Endothelial cell of umbilical vein (primary cell): ENCODE measurements at regions not wholly inside any gene's neighbourhood (a gene's known extent, or its start where the extent isn't known, plus 50 kb on each side); places are given as distances from the start of the nearest gene placed in this dataset.
A peak's percentile ranks its signal among the peaks of the same experiment; 100 is the strongest.

ENCODE experiments used
- BruUV-seq: library from RNA; stranded (reverse); fragments of 400-500 nt; replicated peaks from 2 replicates; lab custom pipeline; 2021; lab: Mats Ljungman, UMichigan
- CTCF ChIA-PET: fragments of 300-600, 350-600 bp; sonication (Branson Sonifier 250); formaldehyde crosslinking; loops from one replicate; lab custom pipeline; 2021; ENCODE audit warnings: antibody characterized with exemption, inconsistent platforms; lab: Charles Lee
- POLR2A ChIA-PET: fragments of 300-600, 350-600 bp; sonication (Branson Sonifier 250); formaldehyde crosslinking; loops from one replicate; lab custom pipeline; 2021; ENCODE audit warnings: antibody characterized with exemption, inconsistent platforms; lab: Charles Lee
- DNase-seq: peaks from one replicate; pipeline ENCODE4 v3.0.0-alpha.2; 2011; ENCODE audit warnings: low read depth, low spot score
- FAIRE-seq: peaks from 2 replicates; lab custom pipeline; 2011; peaks lifted over from hg19 to GRCh38; lab: Jason Lieb, UNC
- H2AFZ ChIP-seq: 2 replicates; pipeline ENCODE4 v1.6.0; 2012; ENCODE audit warnings: low read depth, low read length, control low read depth, inconsistent platforms
- H3K27ac ChIP-seq: 2 replicates; pipeline ENCODE4 v1.5.1; 2011; ENCODE audit warnings: low read depth, mild to moderate bottlenecking, control low read depth, low read length, moderate library complexity; ENCODE audit not compliant: insufficient read depth
- H3K27me3 ChIP-seq, 2 experiments: 2 replicates each; pipeline versions ENCODE4 v1.6.0 to v1.6.1; 2011; ENCODE audit warnings: low read length in 2 of 2, mixed read lengths in 1 of 2; ENCODE audit not compliant: control insufficient read depth in 2 of 2, insufficient read depth in 2 of 2
- H3K36me3 ChIP-seq, 2 experiments: 2 replicates in 1 of 2; 3 replicates in 1 of 2; pipeline ENCODE4 v1.5.1; 2011; ENCODE audit warnings: low read length in 2 of 2, mild to moderate bottlenecking in 1 of 2, moderate library complexity in 1 of 2; ENCODE audit not compliant: control insufficient read depth in 2 of 2, insufficient read depth in 2 of 2; ENCODE audit errors: extremely low read depth in 1 of 2
- H3K4me1 ChIP-seq: 3 replicates; pipeline ENCODE4 v1.5.1; 2011; ENCODE audit warnings: mild to moderate bottlenecking, low read length; ENCODE audit not compliant: control insufficient read depth, insufficient read depth; ENCODE audit errors: extremely low read depth
- H3K4me2 ChIP-seq: 2 replicates; pipeline ENCODE4 v1.6.1; 2011; ENCODE audit warnings: low read length, control low read depth, mixed read lengths; ENCODE audit not compliant: insufficient read depth
- H3K4me3 ChIP-seq, 3 experiments: fragments of 200-600 bp in 1 of 3; sonication (generic), shearing (Covaris generic) in 1 of 3; replicated peaks in 1 of 3; 2 replicates each; pipeline ENCODE4 v1.5.1; 2011 to 2016; ENCODE audit warnings: control low read depth in 3 of 3, low read length in 3 of 3, mild to moderate bottlenecking in 2 of 3, inconsistent platforms in 1 of 3, low read depth in 1 of 3, moderate library complexity in 1 of 3; ENCODE audit not compliant: insufficient read depth in 1 of 3
- H3K79me2 ChIP-seq: 2 replicates; pipeline ENCODE4 v1.6.0; 2012; ENCODE audit warnings: low read length, inconsistent platforms; ENCODE audit not compliant: control insufficient read depth, insufficient read depth
- H3K9ac ChIP-seq: replicated peaks from 2 replicates; pipeline ENCODE3; 2011; ENCODE audit warnings: low read length, control low read depth; ENCODE audit not compliant: insufficient read depth; ENCODE audit errors: extremely low read depth
- H3K9me1 ChIP-seq: replicated peaks from 3 replicates; pipeline ENCODE4 v1.6.0; 2011; ENCODE audit warnings: mild to moderate bottlenecking, low read length; ENCODE audit not compliant: control insufficient read depth, insufficient read depth; ENCODE audit errors: extremely low read depth
- H3K9me3 ChIP-seq: replicated peaks from 2 replicates; pipeline ENCODE4 v1.5.1; 2012; ENCODE audit warnings: low read length, inconsistent platforms; ENCODE audit not compliant: control insufficient read depth, insufficient read depth
- H4K20me1 ChIP-seq: replicated peaks from 2 replicates; pipeline ENCODE3; 2011; ENCODE audit warnings: mild to moderate bottlenecking, low read length; ENCODE audit not compliant: control insufficient read depth, insufficient read depth; ENCODE audit errors: extremely low read depth
- EZH2 ChIP-seq: IDR thresholded peaks from 2 replicates; pipeline ENCODE4 v1.6.1; 2012; ENCODE audit warnings: borderline replicate concordance, low read depth, mild to moderate bottlenecking, moderate library complexity, low read length, inconsistent platforms; ENCODE audit not compliant: severe bottlenecking
- FOS ChIP-seq: IDR thresholded peaks from 2 replicates; pipeline ENCODE4 v1.6.1; 2011; ENCODE audit warnings: mild to moderate bottlenecking, low read length, moderate library complexity, borderline replicate concordance; ENCODE audit not compliant: insufficient read depth
- GATA2 ChIP-seq: IDR thresholded peaks from 2 replicates; pipeline ENCODE4 v1.7.0; 2011; ENCODE audit warnings: low read depth, mild to moderate bottlenecking, moderate library complexity, mixed read lengths, low read length; ENCODE audit not compliant: insufficient read length, insufficient read depth
- JUN ChIP-seq: IDR thresholded peaks from 2 replicates; pipeline ENCODE4 v1.6.1; 2011; ENCODE audit warnings: borderline replicate concordance, low read depth; ENCODE audit not compliant: insufficient read length, insufficient read depth
- MYC ChIP-seq: IDR thresholded peaks from one replicate; pipeline ENCODE4 v1.6.1; 2011; ENCODE audit warnings: mild to moderate bottlenecking, low read depth, low read length
- POLR2A ChIP-seq: IDR thresholded peaks from 2 replicates; pipeline ENCODE4 v1.6.1; 2012; ENCODE audit warnings: low read depth, mild to moderate bottlenecking, control low read depth, low read length
- POLR2AphosphoS5 ChIP-seq: IDR thresholded peaks from 2 replicates; pipeline ENCODE4 v1.6.1; 2012; ENCODE audit warnings: low read depth, mild to moderate bottlenecking, control low read depth, low read length, moderate library complexity; ENCODE audit not compliant: insufficient read depth
- dilution Hi-C: fragments of 300-500 bp; cut with MboI; formaldehyde crosslinking; loops from one replicate; pipeline ENCODE4 v1.15.0; 2019; ENCODE audit warnings: low sequenced_read_pairs; ENCODE audit not compliant: extremely low pct_ligation_motif_present
- intact Hi-C: fragments of 100-400 bp; cut with micrococcal nuclease; formaldehyde crosslinking; loops from one replicate; pipeline ENCODE4 v1.10.0; 2022
- TF ChIP-seq, protein P1 (sequence below), 2 donors: IDR thresholded peaks; 1 replicate in 1 of 2; 2 replicates in 1 of 2; pipeline ENCODE4 v1.5.1; 2011; ENCODE audit warnings: low read length in 2 of 2, mild to moderate bottlenecking in 2 of 2, moderate library complexity in 2 of 2, control low read depth in 1 of 2, inconsistent platforms in 1 of 2, low read depth in 1 of 2; ENCODE audit not compliant: insufficient read depth in 1 of 2; ENCODE audit errors: extremely low read depth in 1 of 2
- TF ChIP-seq, protein P2 (sequence below): IDR thresholded peaks from 2 replicates; pipeline ENCODE4 v1.6.1; 2011; ENCODE audit not compliant: insufficient read depth, insufficient read length

DNA sequence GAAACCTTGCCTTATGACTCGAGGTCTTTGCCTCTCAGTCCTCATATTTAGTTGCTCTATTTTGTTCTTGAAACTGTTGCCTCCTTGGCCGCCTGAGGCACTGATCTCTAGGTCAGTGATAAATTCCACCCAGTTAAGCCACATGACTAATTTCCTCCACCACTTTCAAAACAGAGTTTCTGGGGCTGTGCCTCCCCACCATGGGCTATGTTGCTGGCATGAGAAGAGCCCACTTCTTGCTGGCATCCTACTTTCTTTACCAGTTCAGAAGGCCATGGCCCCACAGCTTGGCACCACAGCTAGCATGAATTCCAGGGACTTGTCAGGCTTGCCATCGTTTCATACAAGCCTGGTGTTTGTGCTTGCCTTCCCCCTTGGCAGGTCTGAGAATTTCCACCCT is 361.4 kb upstream of the JAG1 start:
- H3K9me3 ChIP-seq: no peaks in the 10 kb centered on the region
- FAIRE-seq (peak; percentile 33), DNase-seq (peak; percentile 13)
- BruUV-seq: no TSS peak
- intact Hi-C loops: no loop called here
- no peak overlapping the region for H3K9ac ChIP-seq
- no peak overlapping the region for H3K27ac ChIP-seq
- H3K79me2 ChIP-seq: no peaks in the 10 kb centered on the region
- no peaks in the 10 kb centered on the region for H3K27me3 ChIP-seq
- no peak overlapping the region for H3K4me2 ChIP-seq
- dilution Hi-C loops: no loop called here
- H3K36me3 ChIP-seq: no peaks in the 10 kb centered on the region
- no peak for TF ChIP-seq GATA2
- no peak for TF ChIP-seq POLR2AphosphoS5
- TF ChIP-seq, protein P1, sequence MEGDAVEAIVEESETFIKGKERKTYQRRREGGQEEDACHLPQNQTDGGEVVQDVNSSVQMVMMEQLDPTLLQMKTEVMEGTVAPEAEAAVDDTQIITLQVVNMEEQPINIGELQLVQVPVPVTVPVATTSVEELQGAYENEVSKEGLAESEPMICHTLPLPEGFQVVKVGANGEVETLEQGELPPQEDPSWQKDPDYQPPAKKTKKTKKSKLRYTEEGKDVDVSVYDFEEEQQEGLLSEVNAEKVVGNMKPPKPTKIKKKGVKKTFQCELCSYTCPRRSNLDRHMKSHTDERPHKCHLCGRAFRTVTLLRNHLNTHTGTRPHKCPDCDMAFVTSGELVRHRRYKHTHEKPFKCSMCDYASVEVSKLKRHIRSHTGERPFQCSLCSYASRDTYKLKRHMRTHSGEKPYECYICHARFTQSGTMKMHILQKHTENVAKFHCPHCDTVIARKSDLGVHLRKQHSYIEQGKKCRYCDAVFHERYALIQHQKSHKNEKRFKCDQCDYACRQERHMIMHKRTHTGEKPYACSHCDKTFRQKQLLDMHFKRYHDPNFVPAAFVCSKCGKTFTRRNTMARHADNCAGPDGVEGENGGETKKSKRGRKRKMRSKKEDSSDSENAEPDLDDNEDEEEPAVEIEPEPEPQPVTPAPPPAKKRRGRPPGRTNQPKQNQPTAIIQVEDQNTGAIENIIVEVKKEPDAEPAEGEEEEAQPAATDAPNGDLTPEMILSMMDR (IDR thresholded peaks at IDR 0.05; ENCODE audit: extremely low read depth in 1 of 2, insufficient read depth in 1 of 2, low read depth in 1 of 2, low read length in 2 of 2): no peak
- no peak for TF ChIP-seq MYC
- TF ChIP-seq FOS: no peak
- no peak for TF ChIP-seq POLR2A
- no peak for TF ChIP-seq EZH2
- TF ChIP-seq, protein P2, sequence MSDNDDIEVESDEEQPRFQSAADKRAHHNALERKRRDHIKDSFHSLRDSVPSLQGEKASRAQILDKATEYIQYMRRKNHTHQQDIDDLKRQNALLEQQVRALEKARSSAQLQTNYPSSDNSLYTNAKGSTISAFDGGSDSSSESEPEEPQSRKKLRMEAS: no peak
- TF ChIP-seq JUN: no peak
- ChIA-PET POLR2A (no interaction called here), CTCF (no interaction called here)
- H3K9me1 ChIP-seq: no peaks in the 10 kb centered on the region
- no peaks in the 10 kb centered on the region for H4K20me1 ChIP-seq
- H2AFZ ChIP-seq: peak overlapping the region; percentile 39
- H3K4me3 ChIP-seq: no peak overlapping the region
- no peaks in the 10 kb centered on the region for H3K4me1 ChIP-seq
